ENCODE measurements at regions not wholly inside any gene's neighbourhood (a gene's known extent, or its start where the extent isn't known, plus 50 kb on each side); places are given as distances from the start of the nearest gene placed in this dataset.

- no peak overlapping the region for H3K4me3 ChIP-seq (ENCODE audit: low read length in 3 of 3)
- H3K27me3 ChIP-seq (ENCODE audit: control insufficient read depth in 3 of 3, insufficient read depth in 3 of 3, low read length in 3 of 3): no peaks in the 10 kb centered on the region
These were observed 1400.9 kb upstream of the ALCAM start for GRCh38 chr3:103965764-103966163.

GRCh38 chr3:103966749-103967148 lies 1400.0 kb upstream of the ALCAM start:
- H3K36me3 ChIP-seq (ENCODE audit: control insufficient read depth in 3 of 3, insufficient read depth in 3 of 3, low read length in 3 of 3): no peaks in the 10 kb centered on the region
- no peak overlapping the region for H3K9ac ChIP-seq (ENCODE audit: low read depth in 1 of 3, low read length in 3 of 3)
- H3K27me3 ChIP-seq (ENCODE audit: control insufficient read depth in 3 of 3, insufficient read depth in 3 of 3, low read length in 3 of 3): no peaks in the 10 kb centered on the region
- no peaks in the 10 kb centered on the region for H3K9me3 ChIP-seq (ENCODE audit: control insufficient read depth in 3 of 3, low read length in 3 of 3)
- no peaks in the 10 kb centered on the region for H3K4me1 ChIP-seq (ENCODE audit: control insufficient read depth in 3 of 3, insufficient read depth in 3 of 3, low read length in 3 of 3)
- H3K4me3 ChIP-seq (ENCODE audit: low read length in 3 of 3): no peak overlapping the region
- H3K27ac ChIP-seq (ENCODE audit: low read depth, low read length): no peak overlapping the region

More at GRCh38 chr3:103965764-103966163, 1400.9 kb upstream of the ALCAM start:
- Histone ChIP-seq H3K27ac (ENCODE audit: low read depth, low read length) (no peak overlapping the region), H3K9me3 (ENCODE audit: control insufficient read depth in 3 of 3, low read length in 3 of 3) (no peaks in the 10 kb centered on the region), H3K4me1 (ENCODE audit: control insufficient read depth in 3 of 3, insufficient read depth in 3 of 3, low read length in 3 of 3) (no peaks in the 10 kb centered on the region), H3K9ac (ENCODE audit: low read depth in 1 of 3, low read length in 3 of 3) (no peak overlapping the region), H3K36me3 (ENCODE audit: control insufficient read depth in 3 of 3, insufficient read depth in 3 of 3, low read length in 3 of 3) (no peaks in the 10 kb centered on the region)

GRCh38 chr3:103968131-103968530 lies 1398.6 kb upstream of the ALCAM start:
- no peaks in the 10 kb centered on the region for H3K27me3 ChIP-seq (ENCODE audit: control insufficient read depth in 3 of 3, insufficient read depth in 3 of 3, low read length in 3 of 3)
- H3K27ac ChIP-seq (ENCODE audit: low read depth, low read length): no peak overlapping the region
- H3K9ac ChIP-seq (ENCODE audit: low read depth in 1 of 3, low read length in 3 of 3): no peak overlapping the region
- no peaks in the 10 kb centered on the region for H3K9me3 ChIP-seq (ENCODE audit: control insufficient read depth in 3 of 3, low read length in 3 of 3)
- no peaks in the 10 kb centered on the region for H3K36me3 ChIP-seq (ENCODE audit: control insufficient read depth in 3 of 3, insufficient read depth in 3 of 3, low read length in 3 of 3)
- H3K4me3 ChIP-seq (ENCODE audit: low read length in 3 of 3): no peak overlapping the region
- no peaks in the 10 kb centered on the region for H3K4me1 ChIP-seq (ENCODE audit: control insufficient read depth in 3 of 3, insufficient read depth in 3 of 3, low read length in 3 of 3)

GRCh38 chr3:103968751-103969150 lies 1398.0 kb upstream of the ALCAM start:
- Histone ChIP-seq H3K4me3 (ENCODE audit: low read length in 3 of 3) (no peak overlapping the region), H3K9me3 (ENCODE audit: control insufficient read depth in 3 of 3, low read length in 3 of 3) (no peaks in the 10 kb centered on the region), H3K27me3 (ENCODE audit: control insufficient read depth in 3 of 3, insufficient read depth in 3 of 3, low read length in 3 of 3) (no peaks in the 10 kb centered on the region)

GRCh38 chr3:103976931-103977339 lies 1389.8 kb upstream of the ALCAM start:
- no peak overlapping the region for H3K27ac ChIP-seq (ENCODE audit: low read depth, low read length)
- no peaks in the 10 kb centered on the region for H3K4me1 ChIP-seq (ENCODE audit: control insufficient read depth in 3 of 3, insufficient read depth in 3 of 3, low read length in 3 of 3)
- no peak overlapping the region for H3K4me3 ChIP-seq (ENCODE audit: low read length in 3 of 3)
- H3K36me3 ChIP-seq (ENCODE audit: control insufficient read depth in 3 of 3, insufficient read depth in 3 of 3, low read length in 3 of 3): no peaks in the 10 kb centered on the region
- no peaks in the 10 kb centered on the region for H3K27me3 ChIP-seq (ENCODE audit: control insufficient read depth in 3 of 3, insufficient read depth in 3 of 3, low read length in 3 of 3)
- no peak overlapping the region for H3K9ac ChIP-seq (ENCODE audit: low read depth in 1 of 3, low read length in 3 of 3)
- H3K9me3 ChIP-seq (ENCODE audit: control insufficient read depth in 3 of 3, low read length in 3 of 3): no peaks in the 10 kb centered on the region

More at GRCh38 chr3:103968751-103969150, 1398.0 kb upstream of the ALCAM start:
- Histone ChIP-seq H3K9ac (ENCODE audit: low read depth in 1 of 3, low read length in 3 of 3) (no peak overlapping the region), H3K4me1 (ENCODE audit: control insufficient read depth in 3 of 3, insufficient read depth in 3 of 3, low read length in 3 of 3) (no peaks in the 10 kb centered on the region), H3K27ac (ENCODE audit: low read depth, low read length) (no peak overlapping the region), H3K36me3 (ENCODE audit: control insufficient read depth in 3 of 3, insufficient read depth in 3 of 3, low read length in 3 of 3) (no peaks in the 10 kb centered on the region)

GRCh38 chr3:103977417-103977816 lies 1389.3 kb upstream of the ALCAM start:
- no peaks in the 10 kb centered on the region for H3K4me1 ChIP-seq (ENCODE audit: control insufficient read depth in 3 of 3, insufficient read depth in 3 of 3, low read length in 3 of 3)

DNA sequence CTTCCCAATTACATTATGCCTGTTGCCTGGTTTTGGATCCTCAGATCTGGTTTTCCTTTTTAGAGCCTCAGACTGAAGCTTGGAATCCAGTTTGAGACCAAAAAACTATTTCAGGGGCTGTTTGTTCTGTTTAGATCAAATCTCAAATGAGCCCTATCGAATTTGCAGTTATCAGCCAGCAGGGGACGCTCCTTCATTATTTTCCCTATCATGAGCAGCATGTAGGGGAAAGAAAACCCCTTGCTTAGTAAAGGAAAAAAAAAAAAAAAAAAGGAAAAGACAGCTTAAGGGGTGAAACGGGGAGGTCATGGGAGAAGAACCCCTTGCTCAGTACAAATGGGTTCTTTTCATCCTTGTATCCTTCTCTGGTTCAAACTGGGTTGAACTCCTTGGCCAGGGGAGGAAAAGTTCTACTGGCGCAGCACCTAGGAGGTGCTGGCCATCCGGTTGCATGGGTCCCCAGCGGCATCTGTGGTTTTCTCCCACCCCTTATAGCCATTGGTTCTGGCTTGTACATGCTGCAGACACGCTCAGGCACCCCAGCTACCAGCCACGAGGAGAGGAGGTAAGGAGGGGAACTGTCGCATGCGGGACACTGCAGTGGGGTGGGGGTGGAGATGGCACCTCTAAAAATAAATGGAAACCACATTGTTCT lies 1375.1 kb upstream of the ALCAM start:
- Histone ChIP-seq H3K27me3 (ENCODE audit: control insufficient read depth in 3 of 3, insufficient read depth in 3 of 3, low read length in 3 of 3) (no peaks in the 10 kb centered on the region), H3K27ac (ENCODE audit: low read depth, low read length) (no peak overlapping the region)

More at GRCh38 chr3:103977417-103977816, 1389.3 kb upstream of the ALCAM start:
- no peak overlapping the region for H3K9ac ChIP-seq (ENCODE audit: low read depth in 1 of 3, low read length in 3 of 3)
- H3K36me3 ChIP-seq (ENCODE audit: control insufficient read depth in 3 of 3, insufficient read depth in 3 of 3, low read length in 3 of 3): no peaks in the 10 kb centered on the region
- H3K27ac ChIP-seq (ENCODE audit: low read depth, low read length): no peak overlapping the region
- no peaks in the 10 kb centered on the region for H3K9me3 ChIP-seq (ENCODE audit: control insufficient read depth in 3 of 3, low read length in 3 of 3)
- H3K27me3 ChIP-seq (ENCODE audit: control insufficient read depth in 3 of 3, insufficient read depth in 3 of 3, low read length in 3 of 3): no peaks in the 10 kb centered on the region
- no peak overlapping the region for H3K4me3 ChIP-seq (ENCODE audit: low read length in 3 of 3)

DNA sequence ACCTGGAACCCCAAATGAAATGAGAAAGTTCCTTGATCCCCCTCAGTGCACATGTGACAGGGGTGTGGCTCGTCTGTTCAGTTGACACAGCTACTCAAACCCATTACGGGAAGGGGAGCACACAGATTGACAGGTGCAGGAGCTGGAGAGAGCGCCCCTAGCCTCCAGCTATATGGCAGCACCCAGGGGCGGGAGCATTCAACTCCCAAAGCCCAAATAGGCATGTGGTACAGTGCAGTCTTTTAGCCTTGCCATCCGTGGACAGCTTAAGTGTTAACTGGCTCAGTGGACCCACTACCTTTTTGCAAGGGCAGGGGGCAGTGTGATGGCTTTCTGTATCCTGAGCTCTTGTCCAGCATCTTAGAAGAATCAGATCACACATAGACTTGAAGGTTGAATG lies 1374.2 kb upstream of the ALCAM start:
- Histone ChIP-seq H3K36me3 (ENCODE audit: control insufficient read depth in 3 of 3, insufficient read depth in 3 of 3, low read length in 3 of 3) (no peaks in the 10 kb centered on the region), H3K9ac (ENCODE audit: low read depth in 1 of 3, low read length in 3 of 3) (no peak overlapping the region), H3K9me3 (ENCODE audit: control insufficient read depth in 3 of 3, low read length in 3 of 3) (no peaks in the 10 kb centered on the region), H3K27ac (ENCODE audit: low read depth, low read length) (no peak overlapping the region), H3K4me3 (ENCODE audit: low read length in 3 of 3) (no peak overlapping the region), H3K4me1 (ENCODE audit: control insufficient read depth in 3 of 3, insufficient read depth in 3 of 3, low read length in 3 of 3) (no peaks in the 10 kb centered on the region), H3K27me3 (ENCODE audit: control insufficient read depth in 3 of 3, insufficient read depth in 3 of 3, low read length in 3 of 3) (no peaks in the 10 kb centered on the region)

More for the DNA sequence above, 1375.1 kb upstream of the ALCAM start:
- no peaks in the 10 kb centered on the region for H3K36me3 ChIP-seq (ENCODE audit: control insufficient read depth in 3 of 3, insufficient read depth in 3 of 3, low read length in 3 of 3)
- H3K9ac ChIP-seq (ENCODE audit: low read depth in 1 of 3, low read length in 3 of 3): no peak overlapping the region
- H3K4me3 ChIP-seq (ENCODE audit: low read length in 3 of 3): no peak overlapping the region
- no peaks in the 10 kb centered on the region for H3K9me3 ChIP-seq (ENCODE audit: control insufficient read depth in 3 of 3, low read length in 3 of 3)
- H3K4me1 ChIP-seq (ENCODE audit: control insufficient read depth in 3 of 3, insufficient read depth in 3 of 3, low read length in 3 of 3): no peaks in the 10 kb centered on the region

GRCh38 chr3:104004956-104005355 lies 1361.8 kb upstream of the ALCAM start:
- Histone ChIP-seq H3K36me3 (ENCODE audit: control insufficient read depth in 3 of 3, insufficient read depth in 3 of 3, low read length in 3 of 3) (no peaks in the 10 kb centered on the region), H3K4me3 (ENCODE audit: low read length in 3 of 3) (no peak overlapping the region), H3K9me3 (ENCODE audit: control insufficient read depth in 3 of 3, low read length in 3 of 3) (no peaks in the 10 kb centered on the region), H3K27me3 (ENCODE audit: control insufficient read depth in 3 of 3, insufficient read depth in 3 of 3, low read length in 3 of 3) (no peaks in the 10 kb centered on the region), H3K9ac (ENCODE audit: low read depth in 1 of 3, low read length in 3 of 3) (no peak overlapping the region), H3K4me1 (ENCODE audit: control insufficient read depth in 3 of 3, insufficient read depth in 3 of 3, low read length in 3 of 3) (no peaks in the 10 kb centered on the region), H3K27ac (ENCODE audit: low read depth, low read length) (no peak overlapping the region)

DNA sequence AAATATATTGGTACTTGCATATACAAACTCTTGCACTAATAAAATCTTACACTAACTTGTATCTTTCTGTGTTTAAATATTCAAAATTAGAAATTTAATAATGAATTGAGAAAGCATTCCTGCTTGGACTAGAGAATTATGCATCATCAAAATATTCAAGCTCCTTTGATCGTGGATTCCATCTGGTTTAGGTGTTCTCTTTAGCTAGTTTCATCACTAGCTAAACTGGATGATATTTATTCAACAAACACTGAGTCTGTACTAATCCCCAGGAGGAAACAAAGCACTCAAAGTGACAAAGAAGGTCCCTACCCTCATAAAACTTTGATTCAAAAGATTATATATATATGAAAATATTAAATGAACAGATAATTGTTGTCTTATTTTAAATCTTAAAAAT lies 1360.9 kb upstream of the ALCAM start:
- Histone ChIP-seq H3K9ac (ENCODE audit: low read depth in 1 of 3, low read length in 3 of 3) (no peak overlapping the region), H3K9me3 (ENCODE audit: control insufficient read depth in 3 of 3, low read length in 3 of 3) (no peaks in the 10 kb centered on the region), H3K4me1 (ENCODE audit: control insufficient read depth in 3 of 3, insufficient read depth in 3 of 3, low read length in 3 of 3) (no peaks in the 10 kb centered on the region), H3K27me3 (ENCODE audit: control insufficient read depth in 3 of 3, insufficient read depth in 3 of 3, low read length in 3 of 3) (no peaks in the 10 kb centered on the region), H3K27ac (ENCODE audit: low read depth, low read length) (no peak overlapping the region), H3K36me3 (ENCODE audit: control insufficient read depth in 3 of 3, insufficient read depth in 3 of 3, low read length in 3 of 3) (no peaks in the 10 kb centered on the region), H3K4me3 (ENCODE audit: low read length in 3 of 3) (no peak overlapping the region)

All from skeletal muscle tissue (tissue), 3 donors.